Mesenchymal stem cell (in vitro differentiated cells and primary cell): ENCODE measurements at regions not wholly inside any gene's neighbourhood (a gene's known extent, or its start where the extent isn't known, plus 50 kb on each side); places are given as distances from the start of the nearest gene placed in this dataset.

Experiments
- DNase-seq: peaks from one replicate; pipeline ENCODE4 v3.0.0-alpha.2; 2013
- H2AFZ ChIP-seq: one replicate; pipeline ENCODE4 v1.6.1; 2013; ENCODE audit warnings: low read depth, mild to moderate bottlenecking, control low read depth, inconsistent platforms, low read length, moderate library complexity
- H2AK5ac ChIP-seq: 2 replicates; pipeline ENCODE4 v1.6.1; 2013; ENCODE audit warnings: low read length, moderate library complexity, mild to moderate bottlenecking, inconsistent platforms; ENCODE audit not compliant: severe bottlenecking
- H2BK120ac ChIP-seq: one replicate; pipeline ENCODE4 v1.6.1; 2013; ENCODE audit warnings: low read depth, mild to moderate bottlenecking, inconsistent platforms, low read length, moderate library complexity
- H2BK12ac ChIP-seq, 2 experiments: one replicate each; pipeline ENCODE4 v1.6.1; 2013; ENCODE audit warnings: inconsistent platforms in 2 of 2, low read length in 2 of 2, mild to moderate bottlenecking in 2 of 2, moderate library complexity in 2 of 2, control low read depth in 1 of 2
- H2BK15ac ChIP-seq: one replicate; pipeline ENCODE4 v1.6.1; 2013; ENCODE audit warnings: mild to moderate bottlenecking, low read depth, inconsistent platforms; ENCODE audit not compliant: poor library complexity, severe bottlenecking
- H2BK5ac ChIP-seq: 2 replicates; pipeline ENCODE4 v1.6.1; 2013; ENCODE audit warnings: low read depth, mild to moderate bottlenecking, low read length, control low read depth, inconsistent platforms; ENCODE audit not compliant: poor library complexity, severe bottlenecking
- H3K14ac ChIP-seq, 2 experiments: one replicate each; pipeline ENCODE4 v1.6.1; 2013; ENCODE audit warnings: inconsistent platforms in 2 of 2, low read length in 2 of 2, control low read depth in 1 of 2, mild to moderate bottlenecking in 1 of 2, moderate library complexity in 1 of 2
- H3K18ac ChIP-seq, 2 experiments: one replicate each; pipeline ENCODE4 v1.6.1; 2013; ENCODE audit warnings: inconsistent platforms in 2 of 2, low read length in 2 of 2, control low read depth in 1 of 2, low read depth in 1 of 2, mild to moderate bottlenecking in 1 of 2
- H3K23ac ChIP-seq, 2 experiments: one replicate each; pipeline ENCODE4 v1.6.1; 2013; ENCODE audit warnings: inconsistent platforms in 2 of 2, low read length in 2 of 2, mild to moderate bottlenecking in 2 of 2, moderate library complexity in 2 of 2, control low read depth in 1 of 2
- H3K27ac ChIP-seq: 2 replicates; pipeline ENCODE4 v1.5.1; 2013; ENCODE audit warnings: mild to moderate bottlenecking, moderate library complexity, low read length, control low read depth, inconsistent platforms; ENCODE audit not compliant: poor library complexity, severe bottlenecking
- H3K27me3 ChIP-seq, 2 experiments: 2 replicates each; pipeline versions ENCODE4 v1.6.1 to v1.7.0; 2013; ENCODE audit warnings: low read length in 2 of 2, mild to moderate bottlenecking in 2 of 2, moderate library complexity in 2 of 2, control low read depth in 1 of 2, inconsistent platforms in 1 of 2; ENCODE audit not compliant: control insufficient read depth in 1 of 2, insufficient read depth in 1 of 2
- H3K36me3 ChIP-seq, 2 experiments: 2 replicates each; pipeline versions ENCODE4 v1.6.1 to v1.7.0; 2013; ENCODE audit warnings: low read length in 2 of 2, control low read depth in 1 of 2, inconsistent platforms in 1 of 2, low read depth in 1 of 2, mild to moderate bottlenecking in 1 of 2; ENCODE audit not compliant: insufficient read depth in 2 of 2, control insufficient read depth in 1 of 2
- H3K4ac ChIP-seq, 2 experiments: one replicate each; pipeline ENCODE4 v1.6.1; 2013; ENCODE audit warnings: inconsistent platforms in 2 of 2, low read length in 2 of 2, mild to moderate bottlenecking in 2 of 2, moderate library complexity in 2 of 2, control low read depth in 1 of 2, low read depth in 1 of 2
- H3K4me1 ChIP-seq: 2 replicates; pipeline ENCODE4 v1.6.1; 2013; ENCODE audit warnings: low read depth, low read length, control low read depth; ENCODE audit not compliant: control insufficient read depth, insufficient read depth
- H3K4me2 ChIP-seq: 2 replicates; pipeline ENCODE4 v1.6.1; 2013; ENCODE audit warnings: low read length, mild to moderate bottlenecking, inconsistent platforms; ENCODE audit not compliant: poor library complexity, severe bottlenecking
- H3K4me3 ChIP-seq, 2 experiments: 2 replicates each; pipeline versions ENCODE4 v1.5.1 to v1.7.0; 2013; ENCODE audit warnings: low read length in 2 of 2, mild to moderate bottlenecking in 2 of 2, control low read depth in 1 of 2, low read depth in 1 of 2; ENCODE audit not compliant: insufficient read depth in 1 of 2
- H3K79me1 ChIP-seq: replicated peaks from 2 replicates; pipeline ENCODE4 v1.6.1; 2013; ENCODE audit warnings: mild to moderate bottlenecking, control low read depth, low read length, inconsistent platforms; ENCODE audit not compliant: poor library complexity, severe bottlenecking
- H3K9ac ChIP-seq: 2 replicates; pipeline ENCODE4 v1.7.0; 2013; ENCODE audit warnings: mild to moderate bottlenecking, low read length, moderate library complexity
- H3K9me3 ChIP-seq: 2 replicates; pipeline ENCODE4 v1.7.0; 2013; ENCODE audit warnings: mild to moderate bottlenecking, low read length; ENCODE audit not compliant: control insufficient read depth
- H4K8ac ChIP-seq: one replicate; pipeline ENCODE4 v1.6.1; 2013; ENCODE audit warnings: inconsistent platforms, mild to moderate bottlenecking, low read length, moderate library complexity
- H4K91ac ChIP-seq: one replicate; pipeline ENCODE4 v1.6.1; 2013; ENCODE audit warnings: mild to moderate bottlenecking, low read length, inconsistent platforms
- WGBS: methylation state at CpG from one replicate; pipeline ENCODE4 v1.1.7; 2013; ENCODE audit warnings: mixed read lengths; 5-methylcytosine and 5-hydroxymethylcytosine counted together

DNA sequence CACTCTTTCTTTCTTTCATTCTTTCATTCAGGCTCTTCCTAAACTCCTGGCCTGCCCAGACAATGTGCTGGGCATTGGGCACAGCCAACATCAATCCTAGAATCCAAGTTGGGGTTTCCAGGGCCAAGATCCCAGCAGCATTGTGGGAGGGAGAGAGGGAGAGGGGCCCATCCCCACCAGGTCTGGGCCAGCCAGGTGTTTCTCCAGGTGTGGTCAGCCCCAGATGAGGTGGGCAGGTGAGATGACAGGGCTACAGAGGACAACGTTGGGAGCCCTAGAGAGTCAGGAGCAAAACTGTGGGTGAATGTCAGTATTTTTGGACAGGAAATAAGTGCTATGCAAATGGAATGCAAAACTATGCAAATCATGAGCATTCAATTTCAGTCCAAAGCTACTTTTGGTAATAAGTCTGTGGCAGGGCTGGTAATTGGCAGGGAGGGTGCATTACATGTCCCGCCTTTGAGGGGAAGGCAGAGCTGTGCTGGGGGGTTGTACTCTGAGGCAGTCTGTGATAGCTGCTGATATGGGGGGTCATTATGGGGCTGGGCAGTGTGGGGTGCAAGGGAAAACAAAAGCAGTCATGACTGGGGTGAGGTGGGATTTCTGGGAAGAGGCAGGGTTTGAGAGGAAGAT is 139.9 kb upstream of the IGSF21 start:
- Histone ChIP-seq H2BK5ac (no peak overlapping the region), H3K4me2 (no peak overlapping the region), H4K8ac (no peak overlapping the region), H3K4me3 (no peak overlapping the region), H2BK12ac (no peak overlapping the region), H3K4me1 (no peaks in the 10 kb centered on the region), H3K23ac (no peak overlapping the region), H3K14ac (no peak overlapping the region), H3K79me1 (no peaks in the 10 kb centered on the region), H3K27ac (no peak overlapping the region), H2AFZ (no peak overlapping the region), H3K9me3 (no peaks in the 10 kb centered on the region), H2BK120ac (no peak overlapping the region), H3K18ac (no peak overlapping the region), H4K91ac (no peak overlapping the region), H2AK5ac (no peak overlapping the region), H3K27me3 (peaks cover 0 to 49% of the 10 kb centered on the region in 2 experiments), H2BK15ac (no peak overlapping the region), H3K36me3 (no peaks in the 10 kb centered on the region), H3K9ac (no peak overlapping the region), H3K4ac (no peak overlapping the region)
- DNase-seq = no peak
- WGBS = 86% methylated on average over 2 of the region's 2 CpGs

DNA sequence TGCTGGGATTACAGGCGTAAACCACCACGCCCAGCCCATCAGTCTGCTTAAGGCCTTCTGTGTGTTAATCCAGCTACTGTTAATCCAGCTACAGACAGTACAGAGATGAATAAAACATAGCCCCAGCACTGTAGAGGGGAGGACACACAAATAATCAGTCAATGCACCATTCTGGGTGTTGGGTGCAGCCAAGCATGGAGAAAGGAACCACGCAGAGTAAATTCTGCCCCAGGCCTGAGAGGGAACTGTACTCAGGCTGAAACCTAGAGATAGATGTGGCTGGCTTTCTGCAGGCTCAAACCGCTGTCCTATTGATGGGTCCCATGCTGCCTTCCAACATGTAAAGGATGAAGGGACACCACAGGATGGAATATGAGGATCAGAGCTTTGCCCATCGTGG is 136.8 kb upstream of the IGSF21 start:
- Histone ChIP-seq H3K27ac (no peak overlapping the region), H3K18ac (no peak overlapping the region), H2AK5ac (no peak overlapping the region), H4K8ac (no peak overlapping the region), H3K9me3 (no peaks in the 10 kb centered on the region), H2BK15ac (no peak overlapping the region), H3K4me1 (peaks cover 2% of the 10 kb centered on the region), H3K9ac (no peak overlapping the region), H4K91ac (no peak overlapping the region), H3K27me3 (peaks cover 0 to 60% of the 10 kb centered on the region in 2 experiments), H3K4ac (no peak overlapping the region), H3K36me3 (no peaks in the 10 kb centered on the region), H2BK12ac (no peak overlapping the region), H3K79me1 (no peaks in the 10 kb centered on the region), H2BK120ac (no peak overlapping the region), H3K4me2 (no peak overlapping the region), H2BK5ac (no peak overlapping the region), H3K14ac (no peak overlapping the region), H3K23ac (no peak overlapping the region), H2AFZ (no peak overlapping the region), H3K4me3 (no peak overlapping the region)
- no peak for DNase-seq
- 88% methylated on average over 5 of the region's 5 CpGs for WGBS

- Histone ChIP-seq H2BK12ac (no peak overlapping the region), H4K91ac (no peak overlapping the region), H3K4me1 (peaks cover 2% of the 10 kb centered on the region), H4K8ac (no peak overlapping the region), H3K4me3 (no peak overlapping the region), H3K23ac (no peak overlapping the region), H2AFZ (no peak overlapping the region), H2AK5ac (no peak overlapping the region), H3K14ac (no peak overlapping the region), H3K27me3 (peaks cover 0 to 75% of the 10 kb centered on the region in 2 experiments), H3K79me1 (no peaks in the 10 kb centered on the region), H3K18ac (no peak overlapping the region), H2BK5ac (no peak overlapping the region), H3K4ac (no peak overlapping the region), H3K9ac (no peak overlapping the region), H3K9me3 (no peaks in the 10 kb centered on the region), H2BK120ac (no peak overlapping the region), H2BK15ac (no peak overlapping the region), H3K36me3 (no peaks in the 10 kb centered on the region), H3K4me2 (no peak overlapping the region), H3K27ac (no peak overlapping the region)
- 53% methylated on average over 8 of the region's 8 CpGs for WGBS
- DNase-seq = no peak
These were observed 133.9 kb upstream of the IGSF21 start for GRCh38 chr1:17973694-17974093.

DNA sequence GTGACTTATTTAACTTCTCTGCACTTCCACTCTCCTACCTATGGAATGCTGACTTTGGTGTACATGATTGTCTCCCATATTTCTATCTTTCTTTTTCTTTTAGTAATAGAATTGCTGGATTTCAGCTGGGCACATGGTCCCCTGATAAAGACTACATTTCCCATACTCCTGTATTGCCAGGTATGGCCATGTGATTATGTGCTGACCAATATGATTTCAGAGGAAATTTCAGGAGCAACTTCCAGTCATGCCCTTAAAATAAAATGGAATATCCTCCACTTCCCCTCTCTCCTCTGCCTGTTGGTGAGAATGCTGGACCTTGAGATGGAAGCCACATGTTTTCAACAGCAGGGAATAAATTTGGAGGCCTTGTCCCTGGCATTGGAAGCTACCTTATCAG is 130.7 kb upstream of the IGSF21 start:
- Histone ChIP-seq H3K9me3 (no peaks in the 10 kb centered on the region), H3K4me2 (no peak overlapping the region), H3K79me1 (no peaks in the 10 kb centered on the region), H4K8ac (no peak overlapping the region), H3K4me3 (no peak overlapping the region), H3K4ac (no peak overlapping the region), H3K27me3 (peaks cover 0 to 78% of the 10 kb centered on the region in 2 experiments), H2BK15ac (no peak overlapping the region), H2AFZ (no peak overlapping the region), H3K9ac (no peak overlapping the region), H3K18ac (no peak overlapping the region), H3K27ac (no peak overlapping the region), H2BK12ac (no peak overlapping the region), H3K14ac (no peak overlapping the region), H2AK5ac (no peak overlapping the region), H3K4me1 (peaks cover 2% of the 10 kb centered on the region), H3K23ac (no peak overlapping the region), H3K36me3 (no peaks in the 10 kb centered on the region), H2BK5ac (no peak overlapping the region), H2BK120ac (no peak overlapping the region), H4K91ac (no peak overlapping the region)
- no peak for DNase-seq
